ENCODE measurements at regions not wholly inside any gene's neighbourhood (a gene's known extent, or its start where the extent isn't known, plus 50 kb on each side); places are given as distances from the start of the nearest gene placed in this dataset.

- Histone ChIP-seq H3K4me3 (no peak overlapping the region), H3K27me3 (no peaks in the 10 kb centered on the region), H3K27ac (no peak overlapping the region), H3K4me1 (no peaks in the 10 kb centered on the region), H3K36me3 (no peaks in the 10 kb centered on the region), H3K9me3 (no peaks in the 10 kb centered on the region)
- intact Hi-C loops (cut with DNase I), result no loop called here
- no peak for TF ChIP-seq CTCF (IDR thresholded peaks at IDR 0.05)
- DNase-seq (ENCODE audit: extremely low spot score in 2 of 2), result no peak
Observed at GRCh38 chr13:104967836-104968630, 1567.4 kb downstream of the EFNB2 start.

- TF ChIP-seq CTCF (IDR thresholded peaks at IDR 0.05) (no peak), POLR2AphosphoS5 (IDR thresholded peaks at IDR 0.05; ENCODE audit: insufficient read depth in 1 of 2, low read depth in 1 of 2) (no peak), POLR2A (IDR thresholded peaks at IDR 0.05) (no peak)
- H3K36me3 ChIP-seq, result no peaks in the 10 kb centered on the region
- no peak overlapping the region for H3K27ac ChIP-seq
- H3K4me1 ChIP-seq, result no peaks in the 10 kb centered on the region
- H3K27me3 ChIP-seq, result no peaks in the 10 kb centered on the region
- intact Hi-C loops (cut with DNase I), result no loop called here
- H3K9me3 ChIP-seq, result no peaks in the 10 kb centered on the region
- DNase-seq (ENCODE audit: extremely low spot score in 2 of 2), result no peak
- H3K4me3 ChIP-seq, result no peak overlapping the region
Observed at GRCh38 chr13:104967376-104967775, 1568.1 kb downstream of the EFNB2 start.

- Histone ChIP-seq H3K27ac (no peak overlapping the region), H3K36me3 (no peaks in the 10 kb centered on the region), H3K9me3 (no peaks in the 10 kb centered on the region), H3K4me3 (no peak overlapping the region), H3K27me3 (no peaks in the 10 kb centered on the region), H3K4me1 (no peaks in the 10 kb centered on the region)
- TF ChIP-seq POLR2AphosphoS5 (IDR thresholded peaks at IDR 0.05; ENCODE audit: insufficient read depth in 1 of 2, low read depth in 1 of 2) (no peak), CTCF (IDR thresholded peaks at IDR 0.05) (no peak), POLR2A (IDR thresholded peaks at IDR 0.05) (no peak)
- no peak for DNase-seq (ENCODE audit: extremely low spot score in 2 of 2)
- intact Hi-C loops (cut with DNase I), result no loop called here
Observed at GRCh38 chr13:104962411-104962810, 1573.1 kb downstream of the EFNB2 start.

GRCh38 chr13:104961246-104961645 is 1574.2 kb downstream of the EFNB2 start:
- no peaks in the 10 kb centered on the region for H3K4me1 ChIP-seq
- intact Hi-C loops (cut with DNase I), result no loop called here
- no peak for TF ChIP-seq POLR2A (IDR thresholded peaks at IDR 0.05)
- no peaks in the 10 kb centered on the region for H3K9me3 ChIP-seq
- H3K36me3 ChIP-seq, result no peaks in the 10 kb centered on the region
- H3K4me3 ChIP-seq, result no peak overlapping the region
- no peaks in the 10 kb centered on the region for H3K27me3 ChIP-seq
- DNase-seq (ENCODE audit: extremely low spot score in 2 of 2), result no peak
- H3K27ac ChIP-seq, result no peak overlapping the region

GRCh38 chr13:104954210-104954609 is 1581.3 kb downstream of the EFNB2 start:
- H3K36me3 ChIP-seq, result no peaks in the 10 kb centered on the region
- no peak overlapping the region for H3K27ac ChIP-seq
- no peak for DNase-seq (ENCODE audit: extremely low spot score in 2 of 2)
- H3K9me3 ChIP-seq, result no peaks in the 10 kb centered on the region
- no peaks in the 10 kb centered on the region for H3K4me1 ChIP-seq
- H3K27me3 ChIP-seq, result no peaks in the 10 kb centered on the region
- TF ChIP-seq POLR2A (IDR thresholded peaks at IDR 0.05) (no peak), CTCF (IDR thresholded peaks at IDR 0.05) (no peak), POLR2AphosphoS5 (IDR thresholded peaks at IDR 0.05; ENCODE audit: insufficient read depth in 1 of 2, low read depth in 1 of 2) (no peak)
- intact Hi-C loops (cut with DNase I), result no loop called here
- H3K4me3 ChIP-seq, result no peak overlapping the region

Data from vagina (tissue), 2 donors.